ENCODE measurements at regions not wholly inside any gene's neighbourhood (a gene's known extent, or its start where the extent isn't known, plus 50 kb on each side); places are given as distances from the start of the nearest gene placed in this dataset.

DNA sequence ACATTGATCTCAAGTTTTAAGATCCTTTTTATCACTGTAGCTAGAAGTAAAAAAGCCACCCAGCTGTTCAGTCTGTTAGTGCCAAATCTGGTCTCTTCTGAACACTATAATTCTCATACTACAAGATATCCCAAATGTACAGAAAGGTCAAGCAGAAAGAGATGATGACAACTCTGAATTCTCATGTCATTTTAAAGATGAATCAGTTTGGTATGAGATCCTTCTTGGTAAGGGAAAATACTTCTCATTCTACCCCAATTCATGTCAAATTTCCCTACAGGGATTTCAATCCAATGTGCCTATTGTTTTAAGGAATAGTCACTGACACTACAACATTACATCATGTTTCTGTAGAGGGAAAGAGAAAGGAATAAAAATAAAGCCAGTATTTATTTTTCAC lies 184.5 kb downstream of the CPEB2 start:
- SMC1A ChIA-PET (ENCODE audit: uncharacterized antibody, unreplicated experiment): no interaction called here
- Histone ChIP-seq H3K9me3 (replicated peaks; ENCODE audit: control insufficient read depth, insufficient read depth, low read length) (no peaks in the 10 kb centered on the region), H3K4me1 (ENCODE audit: control insufficient read depth, insufficient read depth, low read length) (no peaks in the 10 kb centered on the region), H4K20me1 (ENCODE audit: control insufficient read depth, insufficient read depth) (no peaks in the 10 kb centered on the region), H3K79me2 (ENCODE audit: control insufficient read depth, insufficient read depth, low read length) (no peaks in the 10 kb centered on the region), H3K27me3 (replicated peaks in 1 of 2; ENCODE audit: control insufficient read depth in 2 of 2, insufficient read depth in 2 of 2, low read length in 1 of 2) (no peaks in the 10 kb centered on the region), H3K4me3 (no peak overlapping the region), H2AFZ (ENCODE audit: control insufficient read depth, low read depth, low read length) (no peak overlapping the region), H3K9ac (ENCODE audit: control insufficient read depth, insufficient read depth, low read length) (no peak overlapping the region), H3K27ac (ENCODE audit: control insufficient read depth, insufficient read depth) (no peak overlapping the region), H3K36me3 (ENCODE audit: control insufficient read depth in 2 of 2, insufficient read depth in 2 of 2, low read length in 1 of 2) (no peaks in the 10 kb centered on the region), H3K4me2 (ENCODE audit: control insufficient read depth, insufficient read depth) (no peak overlapping the region)
- RAD21 ChIA-PET (ENCODE audit: unreplicated experiment): no interaction called here
- TF ChIP-seq CHD1 (IDR thresholded peaks at IDR 0.05; ENCODE audit: low read depth, low read length) (no peak), CREM (IDR thresholded peaks at IDR 0.05; ENCODE audit: low read depth) (no peak), JUNB (IDR thresholded peaks at IDR 0.05) (no peak), NFYB (IDR thresholded peaks at IDR 0.05; ENCODE audit: insufficient read depth, low read depth, low read length) (no peak), EZH2 (IDR thresholded peaks at IDR 0.05; ENCODE audit: borderline replicate concordance, control insufficient read depth, low read depth, low read length) (no peak), CREB1 (IDR thresholded peaks at IDR 0.05; ENCODE audit: low read depth) (no peak), CUX1 (IDR thresholded peaks at IDR 0.05; ENCODE audit: insufficient replicate concordance, low read depth, low read length) (no peak), IKZF1 (conservative IDR thresholded peaks at IDR 0.05) (no peak), DPF2 (IDR thresholded peaks at IDR 0.05) (no peak)
- TF ChIP-seq, protein P1, sequence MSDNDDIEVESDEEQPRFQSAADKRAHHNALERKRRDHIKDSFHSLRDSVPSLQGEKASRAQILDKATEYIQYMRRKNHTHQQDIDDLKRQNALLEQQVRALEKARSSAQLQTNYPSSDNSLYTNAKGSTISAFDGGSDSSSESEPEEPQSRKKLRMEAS (IDR thresholded peaks at IDR 0.05; ENCODE audit: low read depth, low read length): no peak
- TF ChIP-seq, protein P2, sequence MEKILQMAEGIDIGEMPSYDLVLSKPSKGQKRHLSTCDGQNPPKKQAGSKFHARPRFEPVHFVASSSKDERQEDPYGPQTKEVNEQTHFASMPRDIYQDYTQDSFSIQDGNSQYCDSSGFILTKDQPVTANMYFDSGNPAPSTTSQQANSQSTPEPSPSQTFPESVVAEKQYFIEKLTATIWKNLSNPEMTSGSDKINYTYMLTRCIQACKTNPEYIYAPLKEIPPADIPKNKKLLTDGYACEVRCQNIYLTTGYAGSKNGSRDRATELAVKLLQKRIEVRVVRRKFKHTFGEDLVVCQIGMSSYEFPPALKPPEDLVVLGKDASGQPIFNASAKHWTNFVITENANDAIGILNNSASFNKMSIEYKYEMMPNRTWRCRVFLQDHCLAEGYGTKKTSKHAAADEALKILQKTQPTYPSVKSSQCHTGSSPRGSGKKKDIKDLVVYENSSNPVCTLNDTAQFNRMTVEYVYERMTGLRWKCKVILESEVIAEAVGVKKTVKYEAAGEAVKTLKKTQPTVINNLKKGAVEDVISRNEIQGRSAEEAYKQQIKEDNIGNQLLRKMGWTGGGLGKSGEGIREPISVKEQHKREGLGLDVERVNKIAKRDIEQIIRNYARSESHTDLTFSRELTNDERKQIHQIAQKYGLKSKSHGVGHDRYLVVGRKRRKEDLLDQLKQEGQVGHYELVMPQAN (conservative IDR thresholded peaks at IDR 0.05): no peak
- TF ChIP-seq, protein P3, sequence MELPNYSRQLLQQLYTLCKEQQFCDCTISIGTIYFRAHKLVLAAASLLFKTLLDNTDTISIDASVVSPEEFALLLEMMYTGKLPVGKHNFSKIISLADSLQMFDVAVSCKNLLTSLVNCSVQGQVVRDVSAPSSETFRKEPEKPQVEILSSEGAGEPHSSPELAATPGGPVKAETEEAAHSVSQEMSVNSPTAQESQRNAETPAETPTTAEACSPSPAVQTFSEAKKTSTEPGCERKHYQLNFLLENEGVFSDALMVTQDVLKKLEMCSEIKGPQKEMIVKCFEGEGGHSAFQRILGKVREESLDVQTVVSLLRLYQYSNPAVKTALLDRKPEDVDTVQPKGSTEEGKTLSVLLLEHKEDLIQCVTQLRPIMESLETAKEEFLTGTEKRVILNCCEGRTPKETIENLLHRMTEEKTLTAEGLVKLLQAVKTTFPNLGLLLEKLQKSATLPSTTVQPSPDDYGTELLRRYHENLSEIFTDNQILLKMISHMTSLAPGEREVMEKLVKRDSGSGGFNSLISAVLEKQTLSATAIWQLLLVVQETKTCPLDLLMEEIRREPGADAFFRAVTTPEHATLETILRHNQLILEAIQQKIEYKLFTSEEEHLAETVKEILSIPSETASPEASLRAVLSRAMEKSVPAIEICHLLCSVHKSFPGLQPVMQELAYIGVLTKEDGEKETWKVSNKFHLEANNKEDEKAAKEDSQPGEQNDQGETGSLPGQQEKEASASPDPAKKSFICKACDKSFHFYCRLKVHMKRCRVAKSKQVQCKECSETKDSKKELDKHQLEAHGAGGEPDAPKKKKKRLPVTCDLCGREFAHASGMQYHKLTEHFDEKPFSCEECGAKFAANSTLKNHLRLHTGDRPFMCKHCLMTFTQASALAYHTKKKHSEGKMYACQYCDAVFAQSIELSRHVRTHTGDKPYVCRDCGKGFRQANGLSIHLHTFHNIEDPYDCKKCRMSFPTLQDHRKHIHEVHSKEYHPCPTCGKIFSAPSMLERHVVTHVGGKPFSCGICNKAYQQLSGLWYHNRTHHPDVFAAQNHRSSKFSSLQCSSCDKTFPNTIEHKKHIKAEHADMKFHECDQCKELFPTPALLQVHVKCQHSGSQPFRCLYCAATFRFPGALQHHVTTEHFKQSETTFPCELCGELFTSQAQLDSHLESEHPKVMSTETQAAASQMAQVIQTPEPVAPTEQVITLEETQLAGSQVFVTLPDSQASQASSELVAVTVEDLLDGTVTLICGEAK (IDR thresholded peaks at IDR 0.05; ENCODE audit: borderline replicate concordance): no peak
- DNase-seq (ENCODE audit: low read depth, low spot score) (no peak), FAIRE-seq (no peak), ATAC-seq (no peak)
- POLR2A ChIA-PET: no interaction called here
- no TSS peak for BruUV-seq (replicated peaks)
- intact Hi-C loops (cut with micrococcal nuclease; ENCODE audit: unreplicated experiment) (no loop called here), in situ Hi-C loops (cut with MboI) (no loop called here)
- CTCF ChIA-PET: no interaction called here
